Activated CD4-positive, alpha-beta T cell treated with anti-CD3 and anti-CD28 coated beads for 36 hours (primary cell): ENCODE measurements at regions not wholly inside any gene's neighbourhood (a gene's known extent, or its start where the extent isn't known, plus 50 kb on each side); places are given as distances from the start of the nearest gene placed in this dataset.

Source experiments
- ATAC-seq: fragments of 200-7000 bp; cut with Tn5 transposase; one replicate; pipeline ENCODE4 v1.10.0; 2021; ENCODE audit warnings: mild to moderate bottlenecking, moderate library complexity
- CTCF ChIA-PET: fragments of 350-600 bp; sonication (Branson Sonifier 250); formaldehyde crosslinking; loops from one replicate; lab custom pipeline; 2021; ENCODE audit warnings: antibody characterized with exemption; lab: Charles Lee
- POLR2A ChIA-PET: fragments of 350-600 bp; sonication (Branson Sonifier 250); formaldehyde crosslinking; loops from one replicate; lab custom pipeline; 2021; ENCODE audit warnings: antibody characterized with exemption, inconsistent platforms; lab: Charles Lee
- DNase-seq: peaks from one replicate; pipeline ENCODE4 v3.0.0-alpha.2; 2020
- H3K27ac Mint-ChIP-seq: one replicate; pipeline ENCODE4 v1.8.0; 2021; ENCODE audit warnings: mixed read lengths
- H3K27me3 Mint-ChIP-seq: one replicate; pipeline ENCODE4 v1.8.0; 2021; ENCODE audit warnings: mixed read lengths
- H3K36me3 Mint-ChIP-seq: one replicate; pipeline ENCODE4 v1.8.0; 2021; ENCODE audit warnings: low read depth, mixed read lengths
- H3K4me1 Mint-ChIP-seq: one replicate; pipeline ENCODE4 v1.8.0; 2021; ENCODE audit warnings: mixed read lengths
- H3K4me3 Mint-ChIP-seq: one replicate; pipeline ENCODE4 v1.8.0; 2021; ENCODE audit warnings: mild to moderate bottlenecking, moderate library complexity, mixed read lengths
- H3K9me3 Mint-ChIP-seq: one replicate; pipeline ENCODE4 v1.8.0; 2021; ENCODE audit warnings: low read depth, mixed read lengths
- intact Hi-C, 2 experiments: fragments of 100-400 bp; cut with DNase I in 1 of 2; cut with micrococcal nuclease in 1 of 2; formaldehyde crosslinking; loops; one replicate each; pipeline versions ENCODE4 v1.14.2 to v1.15.1; 2022 to 2024; cut with DNase I, micrococcal nuclease

DNA sequence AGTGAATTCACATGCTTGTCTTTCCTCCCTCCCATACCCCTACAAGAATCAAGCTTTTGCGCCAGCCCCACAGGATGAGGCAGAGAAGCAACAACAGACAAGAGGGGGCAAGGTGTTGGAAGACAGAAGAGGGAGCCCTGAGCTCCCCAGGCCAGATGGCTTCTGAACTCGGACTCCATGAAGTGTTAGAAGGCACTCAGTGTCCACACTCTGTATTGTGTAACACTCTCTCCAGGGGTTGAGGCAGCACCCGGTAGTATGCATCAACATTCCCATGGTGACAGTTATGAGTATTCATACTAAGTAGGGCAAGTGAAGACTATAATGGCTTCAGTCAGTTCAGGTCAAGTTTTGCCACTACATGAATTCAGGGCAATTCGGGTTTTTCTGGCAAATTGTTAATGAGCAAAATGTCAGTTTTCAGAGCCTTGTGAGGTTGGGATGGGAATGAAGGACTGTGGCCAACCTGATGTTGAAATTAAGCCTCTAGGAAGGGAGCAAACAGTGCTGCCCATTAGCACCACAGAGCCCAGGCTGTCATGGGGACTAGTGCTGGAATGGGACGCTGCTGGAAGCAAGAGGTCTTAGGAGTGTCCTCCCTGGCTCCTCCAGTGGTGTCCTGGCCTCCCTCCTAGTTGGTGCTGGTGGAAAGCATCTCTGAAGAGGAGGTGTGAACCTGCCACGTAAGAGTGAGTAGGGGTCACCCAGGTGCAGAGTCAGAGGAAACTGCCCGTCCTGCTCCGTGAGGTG is 79.4 kb downstream of the KLF15 start:
- ChIA-PET POLR2A (no interaction called here), CTCF (no interaction called here)
- H3K27ac Mint-ChIP-seq = no peak overlapping the region
- ATAC-seq = no peak
- H3K4me1 Mint-ChIP-seq = no peaks in the 10 kb centered on the region
- H3K27me3 Mint-ChIP-seq = peaks cover 39% of the 10 kb centered on the region
- H3K4me3 Mint-ChIP-seq = no peak overlapping the region
- no peak for DNase-seq
- intact Hi-C loops = no loop called here
- no peaks in the 10 kb centered on the region for H3K9me3 Mint-ChIP-seq
- no peaks in the 10 kb centered on the region for H3K36me3 Mint-ChIP-seq

DNA sequence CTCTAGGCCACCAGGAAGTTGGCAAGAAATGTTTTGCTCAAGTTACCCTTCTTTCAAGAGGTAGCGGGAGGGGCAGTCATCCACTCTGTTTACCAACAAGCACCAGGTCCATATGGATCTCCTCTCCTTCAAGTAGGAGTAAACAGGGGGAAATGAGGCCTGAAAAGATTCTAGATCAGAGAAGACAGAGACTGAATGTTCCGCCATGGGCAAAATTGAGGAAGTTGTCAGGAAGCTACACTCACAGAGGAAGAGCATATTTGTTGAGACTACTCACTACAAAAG is 81.6 kb downstream of the KLF15 start:
- ATAC-seq (no peak), DNase-seq (no peak)
- no peak overlapping the region for H3K27ac Mint-ChIP-seq
- H3K36me3 Mint-ChIP-seq = no peaks in the 10 kb centered on the region
- H3K4me3 Mint-ChIP-seq = no peak overlapping the region
- ChIA-PET POLR2A (no interaction called here), CTCF (no interaction called here)
- H3K9me3 Mint-ChIP-seq = no peaks in the 10 kb centered on the region
- peaks cover 33% of the 10 kb centered on the region for H3K27me3 Mint-ChIP-seq
- intact Hi-C loops = no loop called here
- no peaks in the 10 kb centered on the region for H3K4me1 Mint-ChIP-seq

DNA sequence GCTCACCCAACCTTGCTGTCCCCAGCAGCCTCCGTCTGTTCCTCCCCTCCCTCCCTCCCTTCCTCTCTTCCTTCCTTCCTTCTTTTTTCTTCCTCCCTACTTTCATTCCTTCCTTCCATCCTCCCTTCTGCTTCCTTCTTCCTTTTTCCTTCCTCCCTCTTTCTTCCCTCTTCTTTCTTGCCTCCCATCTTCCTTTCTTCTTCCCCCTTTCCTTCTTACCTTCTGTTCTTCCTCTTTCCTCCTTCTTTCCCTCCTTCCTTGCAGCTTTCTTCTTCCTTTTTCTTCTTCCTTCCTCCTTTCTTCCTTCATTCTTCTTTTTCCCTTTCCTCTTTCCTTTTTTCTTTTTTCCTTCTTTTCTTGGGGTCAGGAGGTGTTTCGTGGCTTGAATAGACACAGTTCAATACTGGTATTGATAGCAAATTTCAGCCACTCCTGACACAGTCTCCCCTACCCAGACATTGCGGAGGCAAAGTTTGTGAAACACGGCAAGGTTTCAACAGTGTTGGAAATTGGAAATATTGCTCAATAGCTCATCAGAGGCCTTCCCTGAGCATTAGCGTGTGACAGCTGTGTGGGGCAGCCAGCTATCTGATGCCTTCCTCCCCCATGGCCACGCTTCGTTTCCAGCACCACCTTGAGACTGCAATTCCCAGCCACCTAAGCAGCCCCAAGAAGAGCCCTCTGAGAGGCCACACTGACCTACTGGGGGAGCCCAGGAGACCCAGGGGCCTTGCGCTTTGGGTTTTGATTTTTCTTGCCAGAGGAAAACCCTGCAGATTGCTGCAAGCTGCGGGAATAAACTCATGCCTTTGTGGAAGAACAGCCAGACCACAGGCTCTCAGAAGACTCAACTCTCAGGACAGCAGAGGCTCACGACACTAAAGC is 82.2 kb downstream of the KLF15 start:
- no peak for ATAC-seq
- intact Hi-C loops = no loop called here

DNA sequence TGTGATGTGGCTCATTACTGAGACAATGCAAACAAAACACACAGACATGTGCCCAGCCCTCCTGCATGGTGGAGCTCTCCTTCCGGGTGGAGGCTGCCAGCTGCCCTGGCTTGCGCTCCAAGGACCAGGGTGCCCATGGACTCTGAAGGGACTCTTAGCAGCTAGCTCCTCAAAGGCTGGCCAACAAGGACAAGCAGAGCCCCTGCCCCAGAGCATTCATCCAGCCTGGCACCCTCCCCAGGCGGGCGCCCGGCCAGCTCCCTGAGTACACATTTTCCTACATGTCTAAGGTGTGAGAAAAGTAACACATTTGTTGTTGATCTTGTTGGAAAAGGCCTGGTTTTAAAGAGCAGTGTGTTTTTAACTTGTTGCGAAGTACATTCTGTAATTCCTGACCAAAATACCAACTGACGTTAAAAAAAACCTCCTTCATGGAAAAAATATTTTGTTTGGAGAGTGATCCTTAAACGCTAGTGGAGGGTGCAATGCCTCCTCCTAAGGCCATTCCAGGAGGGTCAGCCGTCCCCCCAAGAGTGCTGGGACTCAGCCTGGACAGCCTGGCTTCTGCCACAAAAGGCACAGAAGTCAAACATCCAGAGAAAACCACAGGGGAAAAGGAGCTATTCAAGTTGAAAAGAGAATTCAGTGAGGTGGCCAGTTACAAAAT is 86.9 kb downstream of the KLF15 start:
- POLR2A ChIA-PET = no interaction called here
- DNase-seq (no peak), ATAC-seq (no peak)
- CTCF ChIA-PET = no interaction called here
- Mint-ChIP-seq H3K4me1 (no peaks in the 10 kb centered on the region), H3K9me3 (no peaks in the 10 kb centered on the region), H3K27ac (no peak overlapping the region), H3K27me3 (peaks cover 25% of the 10 kb centered on the region), H3K4me3 (no peak overlapping the region), H3K36me3 (no peaks in the 10 kb centered on the region)
- intact Hi-C loops = no loop called here

More for the DNA sequence above, 82.2 kb downstream of the KLF15 start:
- Mint-ChIP-seq H3K4me3 (no peak overlapping the region), H3K27ac (no peak overlapping the region), H3K27me3 (peaks cover 30% of the 10 kb centered on the region), H3K36me3 (no peaks in the 10 kb centered on the region), H3K4me1 (no peaks in the 10 kb centered on the region), H3K9me3 (no peaks in the 10 kb centered on the region)
- ChIA-PET CTCF (no interaction called here), POLR2A (interaction anchor here (0.7 kb wide), 1 partner anchor 218 kb away, joined by 3 read pairs; no protein-coding TSS in a partner anchor)
- DNase-seq = no peak

DNA sequence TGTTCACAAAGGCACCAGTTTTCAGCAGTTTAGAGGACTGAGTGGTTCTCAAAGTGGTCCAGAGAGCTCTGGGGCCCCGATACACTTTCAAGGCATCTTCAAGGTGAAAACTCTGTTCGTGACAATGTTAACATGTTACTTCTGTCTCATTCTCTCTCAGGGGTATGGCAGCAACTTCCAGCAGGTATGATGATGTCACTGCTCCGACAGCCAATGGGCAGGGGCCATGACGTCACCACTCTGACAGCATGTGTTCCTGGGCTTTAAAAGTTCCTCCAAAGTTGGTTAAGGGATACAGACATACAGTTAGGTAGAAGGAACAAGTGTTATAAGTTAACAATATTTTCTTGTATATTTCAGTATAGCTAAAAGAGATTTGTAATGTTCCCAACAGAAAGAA is 87.9 kb downstream of the KLF15 start:
- no peaks in the 10 kb centered on the region for H3K4me1 Mint-ChIP-seq
- H3K36me3 Mint-ChIP-seq = no peaks in the 10 kb centered on the region
- DNase-seq (no peak), ATAC-seq (no peak)
- ChIA-PET POLR2A (no interaction called here), CTCF (interaction anchor here (0.6 kb wide), 1 partner anchor 456 kb away, joined by 3 read pairs; no protein-coding TSS in a partner anchor)
- intact Hi-C loops = no loop called here
- no peaks in the 10 kb centered on the region for H3K9me3 Mint-ChIP-seq
- H3K4me3 Mint-ChIP-seq = no peak overlapping the region
- no peak overlapping the region for H3K27ac Mint-ChIP-seq
- H3K27me3 Mint-ChIP-seq = peaks cover 30% of the 10 kb centered on the region

DNA sequence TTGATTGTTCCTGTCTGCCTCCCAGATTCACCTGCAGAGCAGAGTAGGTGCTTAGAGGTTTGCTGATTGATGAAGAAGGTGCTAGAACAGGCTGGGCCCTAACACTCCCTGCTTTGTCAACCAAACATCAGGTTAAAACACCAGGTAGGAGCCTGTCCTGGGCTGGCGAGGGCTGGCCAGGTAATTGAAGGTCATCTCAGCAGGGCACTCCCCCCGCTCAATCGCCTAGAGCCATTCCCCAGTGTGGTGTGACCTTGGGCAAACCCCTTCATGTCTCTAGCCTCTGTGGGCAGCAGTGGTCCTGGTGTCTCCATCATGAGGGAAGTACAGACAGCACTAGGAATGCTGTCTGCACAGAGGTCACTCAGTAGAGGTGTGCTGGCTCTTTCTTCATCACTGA is 88.3 kb downstream of the KLF15 start:
- no peaks in the 10 kb centered on the region for H3K36me3 Mint-ChIP-seq
- DNase-seq (no peak), ATAC-seq (no peak)
- ChIA-PET POLR2A (no interaction called here), CTCF (interaction anchor here (0.6 kb wide), 1 partner anchor 457 kb away, joined by 3 read pairs; no protein-coding TSS in a partner anchor)
- H3K9me3 Mint-ChIP-seq = no peaks in the 10 kb centered on the region
- no peaks in the 10 kb centered on the region for H3K4me1 Mint-ChIP-seq
- H3K4me3 Mint-ChIP-seq = no peak overlapping the region
- intact Hi-C loops = no loop called here
- no peak overlapping the region for H3K27ac Mint-ChIP-seq
- peaks cover 29% of the 10 kb centered on the region for H3K27me3 Mint-ChIP-seq

DNA sequence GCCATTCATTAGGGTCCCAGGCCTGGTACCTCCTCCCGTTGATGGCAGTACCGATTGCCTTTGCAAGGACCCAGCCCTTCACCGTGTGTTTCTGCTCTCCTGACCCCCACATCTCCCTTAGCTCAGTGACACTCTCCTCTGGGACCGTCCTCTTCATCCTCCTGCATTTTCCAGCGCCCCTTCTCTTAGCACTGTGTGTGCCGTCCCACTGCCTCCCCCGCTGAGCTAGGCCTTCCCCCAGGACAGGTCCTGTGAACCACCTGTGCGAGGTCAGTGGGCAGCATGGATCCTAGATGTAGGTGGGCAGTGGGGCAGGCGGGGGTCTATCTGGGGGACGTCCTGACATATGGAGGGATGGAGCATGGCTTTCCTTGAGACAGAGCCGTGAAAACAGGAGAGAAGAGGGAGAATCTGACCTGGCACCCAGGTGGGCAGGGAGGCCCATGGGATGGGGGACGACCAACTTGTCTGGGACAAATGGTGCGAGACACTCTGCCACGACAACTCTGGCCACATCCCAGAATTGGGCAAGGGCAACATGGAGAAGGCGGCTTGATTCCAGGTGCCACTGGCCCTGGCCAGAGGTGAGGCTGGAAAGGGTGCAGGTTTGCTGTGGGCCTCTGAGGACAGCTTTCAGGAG is 87.7 kb upstream of the ALDH1L1 start:
- no peak overlapping the region for H3K4me3 Mint-ChIP-seq
- POLR2A ChIA-PET = no interaction called here
- intact Hi-C loops = no loop called here
- ATAC-seq (no peak), DNase-seq (no peak)
- no peaks in the 10 kb centered on the region for H3K36me3 Mint-ChIP-seq
- H3K4me1 Mint-ChIP-seq = no peaks in the 10 kb centered on the region
- no peaks in the 10 kb centered on the region for H3K9me3 Mint-ChIP-seq
- H3K27me3 Mint-ChIP-seq = peaks cover 27% of the 10 kb centered on the region
- CTCF ChIA-PET = no interaction called here
- H3K27ac Mint-ChIP-seq = no peak overlapping the region

DNA sequence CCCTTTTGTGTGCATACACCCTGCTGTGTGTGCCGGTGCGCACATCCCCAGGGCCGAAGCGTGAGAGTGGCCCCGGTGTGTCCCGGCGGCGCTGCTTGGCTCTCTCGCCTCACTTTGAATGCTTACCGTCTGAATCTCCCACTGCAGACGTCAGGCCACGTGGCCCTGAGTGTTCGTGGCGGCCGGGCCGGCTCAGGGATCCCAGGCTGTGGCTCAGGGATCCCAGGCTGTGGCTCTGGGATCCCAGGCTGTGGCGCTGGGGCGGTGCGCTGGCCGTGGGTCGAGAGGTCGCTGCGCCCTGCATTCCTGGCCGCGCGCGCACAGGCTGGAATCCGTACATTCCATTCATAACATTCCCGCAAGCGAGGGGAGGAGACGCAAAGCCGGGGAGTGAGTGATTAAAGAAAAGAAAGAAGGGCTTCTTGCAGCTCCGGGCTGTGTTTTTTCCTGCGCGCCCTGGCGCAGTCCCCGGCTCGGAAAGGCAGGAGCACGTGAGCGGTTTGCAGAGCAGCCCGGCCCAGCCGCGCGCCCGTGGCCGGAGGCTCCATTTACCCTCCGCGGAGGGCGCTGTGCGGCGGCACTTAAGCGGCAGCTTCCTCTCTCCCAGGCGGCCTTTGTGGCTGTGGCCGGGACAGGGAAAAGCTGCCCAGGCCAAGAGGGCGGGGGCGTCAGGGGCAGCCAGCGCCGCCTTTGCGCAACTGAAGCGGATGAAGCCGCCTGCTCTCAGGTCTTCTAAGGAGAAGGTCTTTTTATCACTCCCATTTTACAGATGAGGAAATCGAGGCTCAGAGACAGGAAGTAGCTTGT is 87.0 kb upstream of the ALDH1L1 start:
- POLR2A ChIA-PET = no interaction called here
- CTCF ChIA-PET = no interaction called here
- Mint-ChIP-seq H3K9me3 (no peaks in the 10 kb centered on the region), H3K27ac (no peak overlapping the region), H3K27me3 (peaks cover 26% of the 10 kb centered on the region), H3K4me1 (no peaks in the 10 kb centered on the region), H3K36me3 (no peaks in the 10 kb centered on the region), H3K4me3 (no peak overlapping the region)
- ATAC-seq (no peak), DNase-seq (no peak)
- intact Hi-C loops = no loop called here

DNA sequence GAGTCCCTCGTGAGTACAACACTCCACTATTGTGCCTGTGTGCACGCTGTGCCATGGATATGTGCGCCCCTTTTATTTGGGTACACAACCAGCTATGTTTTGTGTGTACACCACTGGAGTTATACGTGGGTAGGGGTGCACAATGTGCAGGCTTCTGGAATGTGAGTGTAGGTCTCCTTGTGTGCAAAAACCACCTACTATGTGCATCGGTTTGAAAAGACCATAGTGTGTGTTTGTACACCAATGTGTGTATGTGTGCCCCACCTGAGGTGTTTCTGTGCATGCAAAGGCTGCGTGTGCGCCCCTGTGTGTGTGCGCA is 86.4 kb upstream of the ALDH1L1 start:
- no peak for DNase-seq
- intact Hi-C loops = no loop called here
- Mint-ChIP-seq H3K27me3 (peaks cover 26% of the 10 kb centered on the region), H3K4me3 (no peak overlapping the region), H3K36me3 (no peaks in the 10 kb centered on the region), H3K4me1 (no peaks in the 10 kb centered on the region), H3K9me3 (no peaks in the 10 kb centered on the region), H3K27ac (no peak overlapping the region)
- ChIA-PET POLR2A (no interaction called here), CTCF (no interaction called here)
- ATAC-seq = no peak

DNA sequence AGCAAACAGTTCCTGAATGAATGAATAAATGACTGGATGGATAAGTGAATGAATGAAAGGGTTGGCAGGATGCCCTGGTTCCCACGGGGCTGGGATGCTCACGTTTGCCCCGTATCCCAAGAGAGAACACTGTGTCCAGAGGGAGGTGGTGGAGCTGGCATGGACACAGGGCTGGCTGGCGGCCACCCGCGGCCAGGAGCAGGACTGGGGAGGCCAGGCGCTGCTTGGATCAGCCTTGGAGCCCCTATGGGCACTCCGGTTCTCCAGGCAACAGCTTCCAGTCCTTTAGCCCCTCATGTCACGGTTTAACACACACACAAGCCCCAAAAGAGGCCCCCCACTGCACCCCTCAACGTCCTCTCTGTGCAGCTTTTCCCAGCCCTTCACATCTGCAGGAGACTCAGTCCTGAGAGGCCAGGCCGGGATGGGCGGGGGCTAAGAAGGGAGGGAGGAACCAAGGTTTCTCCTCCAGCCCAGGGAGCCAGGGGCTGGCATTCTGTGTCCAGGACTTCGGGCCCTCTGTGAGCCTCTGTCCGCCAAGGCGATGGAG is 86.0 kb upstream of the ALDH1L1 start:
- intact Hi-C loops = no loop called here
- DNase-seq = no peak
- POLR2A ChIA-PET = no interaction called here
- Mint-ChIP-seq H3K4me3 (no peak overlapping the region), H3K36me3 (no peaks in the 10 kb centered on the region), H3K27ac (no peak overlapping the region), H3K9me3 (no peaks in the 10 kb centered on the region), H3K27me3 (peaks cover 26% of the 10 kb centered on the region), H3K4me1 (no peaks in the 10 kb centered on the region)
- no peak for ATAC-seq
- CTCF ChIA-PET = no interaction called here

DNA sequence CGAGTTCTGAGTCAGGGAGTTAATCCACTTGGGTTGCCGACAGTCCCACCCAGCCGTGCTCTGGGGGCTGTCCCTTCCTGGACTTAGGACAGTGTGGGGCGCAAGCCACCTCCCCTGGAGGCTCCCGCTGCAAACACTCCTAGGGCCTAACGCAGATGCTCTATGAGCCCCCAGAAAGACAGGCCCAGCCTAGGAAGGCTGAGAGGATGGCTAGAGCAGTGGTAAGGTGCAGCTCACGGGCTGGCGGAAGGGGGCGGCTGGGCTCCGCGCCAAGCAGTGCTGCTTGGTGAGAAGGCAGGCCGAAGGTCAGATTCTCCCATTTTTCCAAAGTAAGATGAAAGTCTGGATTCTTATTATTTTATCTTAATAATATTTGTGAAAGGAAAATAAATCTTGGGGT is 84.6 kb upstream of the ALDH1L1 start:
- H3K4me3 Mint-ChIP-seq = no peak overlapping the region
- H3K36me3 Mint-ChIP-seq = no peaks in the 10 kb centered on the region
- no peaks in the 10 kb centered on the region for H3K9me3 Mint-ChIP-seq
- H3K27me3 Mint-ChIP-seq = peaks cover 24% of the 10 kb centered on the region
- ATAC-seq = no peak
- DNase-seq = no peak
- H3K4me1 Mint-ChIP-seq = no peaks in the 10 kb centered on the region
- ChIA-PET POLR2A (no interaction called here), CTCF (no interaction called here)
- no peak overlapping the region for H3K27ac Mint-ChIP-seq
- intact Hi-C loops = no loop called here
